ENCODE measurements at regions not wholly inside any gene's neighbourhood (a gene's known extent, or its start where the extent isn't known, plus 50 kb on each side); places are given as distances from the start of the nearest gene placed in this dataset.

- no peak for TF ChIP-seq ELF4 (IDR thresholded peaks at IDR 0.05)
- no peak for TF ChIP-seq NFRKB (IDR thresholded peaks at IDR 0.05)
- TF ChIP-seq SUZ12 (IDR thresholded peaks at IDR 0.05) = no peak
- TF ChIP-seq SP1 (IDR thresholded peaks at IDR 0.05) = no peak
- no peak for TF ChIP-seq HDGF (IDR thresholded peaks at IDR 0.05; ENCODE audit: borderline replicate concordance)
- TF ChIP-seq BHLHE40 (IDR thresholded peaks at IDR 0.05; ENCODE audit: borderline replicate concordance) = no peak
- TF ChIP-seq PKNOX1 (IDR thresholded peaks at IDR 0.05) = no peak
These were observed 123.3 kb upstream of the DUSP22 start for GRCh38 chr6:168865-169455.
